ENCODE measurements at regions not wholly inside any gene's neighbourhood (a gene's known extent, or its start where the extent isn't known, plus 50 kb on each side); places are given as distances from the start of the nearest gene placed in this dataset.

GRCh38 chr15:98431171-98431570 lies 217.2 kb upstream of the IGF1R start:
- CTCF ChIA-PET (ENCODE audit: unreplicated experiment) = interaction anchor here (0.6 kb wide), 1 partner anchor 118 kb away, joined by 3 read pairs; no protein-coding TSS in a partner anchor

DNA sequence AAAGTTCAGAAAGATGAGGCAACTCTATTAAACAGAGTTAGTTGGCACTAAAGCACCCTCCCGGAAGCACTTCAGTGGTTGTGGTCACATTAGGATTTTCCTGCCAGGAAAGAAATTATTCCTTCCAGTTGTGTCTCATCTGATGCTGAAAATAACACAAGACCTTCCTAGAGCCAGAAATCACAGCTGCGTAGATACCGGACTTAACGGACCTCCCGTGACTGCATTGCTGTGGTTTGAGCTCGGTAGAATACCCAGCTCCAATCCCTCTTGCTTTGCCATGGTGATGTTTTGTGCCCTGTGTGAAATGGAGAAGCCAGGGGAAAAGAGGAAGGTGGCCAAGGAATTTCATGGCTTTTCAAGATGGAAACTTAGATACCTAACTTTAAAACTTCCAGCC lies 215.0 kb upstream of the IGF1R start:
- H3K9me3 ChIP-seq (ENCODE audit: low read length) = no peaks in the 10 kb centered on the region
- TF ChIP-seq CTCF (conservative IDR thresholded peaks at IDR 0.05; ENCODE audit: low read length) (no peak), EZH2phosphoT487 (IDR thresholded peaks at IDR 0.05; ENCODE audit: borderline replicate concordance, low read depth, low read length) (no peak)
- no peaks in the 10 kb centered on the region for H3K36me3 ChIP-seq (ENCODE audit: insufficient read depth, low read length)
- H3K4me2 ChIP-seq (ENCODE audit: low read length) = no peak overlapping the region
- no TSS peak for BruUV-seq (replicated peaks)
- POLR2A ChIA-PET = interaction anchor here (0.6 kb wide), 1 partner anchor 11 kb away, joined by 4 read pairs; no protein-coding TSS in a partner anchor
- DNase-seq (ENCODE audit: low spot score) = no peak
- CTCF ChIA-PET (ENCODE audit: unreplicated experiment) = no interaction called here
- H3K27ac ChIP-seq (ENCODE audit: low read depth, low read length, poor library complexity, severe bottlenecking) = no peak overlapping the region
- H3K79me2 ChIP-seq (ENCODE audit: insufficient read depth, low read depth, low read length) = no peaks in the 10 kb centered on the region
- no peak overlapping the region for H2AFZ ChIP-seq (ENCODE audit: low read length)
- no peaks in the 10 kb centered on the region for H4K20me1 ChIP-seq (ENCODE audit: insufficient read depth, low read length)
- H3K4me3 ChIP-seq (ENCODE audit: low read depth, low read length, poor library complexity, severe bottlenecking) = no peak overlapping the region
- H3K4me1 ChIP-seq (ENCODE audit: insufficient read depth, low read length, poor library complexity, severe bottlenecking) = no peaks in the 10 kb centered on the region
- no peaks in the 10 kb centered on the region for H3K9me2 ChIP-seq (ENCODE audit: insufficient read depth, low read length)
- intact Hi-C loops (cut with micrococcal nuclease; ENCODE audit: unreplicated experiment) = no loop called here

More at GRCh38 chr15:98431171-98431570, 217.2 kb upstream of the IGF1R start:
- no peaks in the 10 kb centered on the region for H3K9me2 ChIP-seq (ENCODE audit: insufficient read depth, low read length)
- POLR2A ChIA-PET = no interaction called here
- H3K79me2 ChIP-seq (ENCODE audit: insufficient read depth, low read depth, low read length) = no peaks in the 10 kb centered on the region
- no peak overlapping the region for H3K4me2 ChIP-seq (ENCODE audit: low read length)
- H3K27ac ChIP-seq (ENCODE audit: low read depth, low read length, poor library complexity, severe bottlenecking) = no peak overlapping the region
- H2AFZ ChIP-seq (ENCODE audit: low read length) = no peak overlapping the region
- H3K4me1 ChIP-seq (ENCODE audit: insufficient read depth, low read length, poor library complexity, severe bottlenecking) = no peaks in the 10 kb centered on the region
- no peaks in the 10 kb centered on the region for H4K20me1 ChIP-seq (ENCODE audit: insufficient read depth, low read length)
- intact Hi-C loops (cut with micrococcal nuclease; ENCODE audit: unreplicated experiment) = no loop called here
- TF ChIP-seq CTCF (conservative IDR thresholded peaks at IDR 0.05; ENCODE audit: low read length) (no peak), EZH2phosphoT487 (IDR thresholded peaks at IDR 0.05; ENCODE audit: borderline replicate concordance, low read depth, low read length) (no peak)
- H3K9me3 ChIP-seq (ENCODE audit: low read length) = no peaks in the 10 kb centered on the region
- no peak overlapping the region for H3K4me3 ChIP-seq (ENCODE audit: low read depth, low read length, poor library complexity, severe bottlenecking)
- no TSS peak for BruUV-seq (replicated peaks)
- DNase-seq (ENCODE audit: low spot score) = no peak
- no peaks in the 10 kb centered on the region for H3K36me3 ChIP-seq (ENCODE audit: insufficient read depth, low read length)

DNA sequence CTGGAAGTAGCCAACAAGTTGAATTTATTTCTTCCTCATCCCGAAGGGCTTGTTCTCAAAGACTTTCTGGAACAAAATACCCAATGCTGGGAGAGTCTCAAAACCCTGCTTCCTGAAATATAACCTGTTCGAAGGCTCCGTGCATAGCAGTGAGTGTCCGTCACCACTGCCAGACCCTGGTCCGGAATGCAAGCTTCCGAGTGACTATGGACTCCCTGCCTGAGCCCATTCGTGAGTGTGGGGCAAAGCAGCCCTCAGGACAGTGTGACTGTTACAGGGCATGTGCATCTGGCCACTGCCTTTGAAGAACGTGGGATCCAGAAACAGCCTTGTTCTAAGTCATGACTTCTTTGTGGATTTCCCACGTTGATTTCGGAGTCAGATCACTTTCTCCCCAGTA lies 214.5 kb upstream of the IGF1R start:
- ChIA-PET CTCF (ENCODE audit: unreplicated experiment) (no interaction called here), POLR2A (no interaction called here)
- no peak for DNase-seq (ENCODE audit: low spot score)
- no peak overlapping the region for H3K4me3 ChIP-seq (ENCODE audit: low read depth, low read length, poor library complexity, severe bottlenecking)
- no peaks in the 10 kb centered on the region for H3K9me2 ChIP-seq (ENCODE audit: insufficient read depth, low read length)
- no peaks in the 10 kb centered on the region for H3K9me3 ChIP-seq (ENCODE audit: low read length)
- BruUV-seq (replicated peaks) = no TSS peak
- no peak overlapping the region for H3K4me2 ChIP-seq (ENCODE audit: low read length)
- H4K20me1 ChIP-seq (ENCODE audit: insufficient read depth, low read length) = no peaks in the 10 kb centered on the region
- TF ChIP-seq CTCF (conservative IDR thresholded peaks at IDR 0.05; ENCODE audit: low read length) (no peak), EZH2phosphoT487 (IDR thresholded peaks at IDR 0.05; ENCODE audit: borderline replicate concordance, low read depth, low read length) (no peak)
- no peaks in the 10 kb centered on the region for H3K79me2 ChIP-seq (ENCODE audit: insufficient read depth, low read depth, low read length)
- no peak overlapping the region for H2AFZ ChIP-seq (ENCODE audit: low read length)
- intact Hi-C loops (cut with micrococcal nuclease; ENCODE audit: unreplicated experiment) = no loop called here
- no peaks in the 10 kb centered on the region for H3K36me3 ChIP-seq (ENCODE audit: insufficient read depth, low read length)
- no peak overlapping the region for H3K27ac ChIP-seq (ENCODE audit: low read depth, low read length, poor library complexity, severe bottlenecking)
- H3K4me1 ChIP-seq (ENCODE audit: insufficient read depth, low read length, poor library complexity, severe bottlenecking) = no peaks in the 10 kb centered on the region
